Activated CD4-positive, alpha-beta T cell treated with anti-CD3 and anti-CD28 coated beads, Interleukin-2, amount 50 U/mL, for 48 hours (primary cell): ENCODE measurements at regions not wholly inside any gene's neighbourhood (a gene's known extent, or its start where the extent isn't known, plus 50 kb on each side); places are given as distances from the start of the nearest gene placed in this dataset.

ENCODE experiments used
- DNase-seq, 2 experiments: peaks; one replicate each; pipeline ENCODE4 v3.0.0-alpha.2; 2020

- DNase-seq, result no peak
Measured at GRCh38 chr15:38862099-38862498, 297.5 kb upstream of the RASGRP1 start.

DNA sequence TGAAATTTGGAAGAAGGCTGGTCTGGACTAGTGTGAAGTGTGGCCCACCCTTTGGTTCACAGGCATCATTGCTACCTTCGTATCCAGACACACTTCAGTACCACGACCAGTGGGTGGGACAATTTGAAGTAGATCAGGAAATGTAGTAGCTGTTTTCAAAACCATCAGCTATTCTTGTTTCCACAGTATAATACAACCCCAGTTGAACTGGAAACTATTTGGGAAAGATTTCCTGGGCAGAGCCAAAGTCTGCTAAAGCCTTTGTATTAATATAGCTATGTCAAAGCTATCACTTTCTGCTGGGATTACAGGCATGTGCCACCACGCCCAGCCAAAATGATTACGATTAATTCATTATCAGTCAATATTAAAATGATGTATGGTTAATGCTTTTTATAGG lies 298.8 kb upstream of the RASGRP1 start:
- no peak for DNase-seq

- DNase-seq, result no peak
Measured at GRCh38 chr15:38864122-38864521, 299.5 kb upstream of the RASGRP1 start.

- no peak for DNase-seq
Measured at GRCh38 chr15:38864827-38865581, 300.4 kb upstream of the RASGRP1 start.

- DNase-seq, result no peak
Measured at GRCh38 chr15:38867556-38867955, 302.9 kb upstream of the RASGRP1 start.

DNA sequence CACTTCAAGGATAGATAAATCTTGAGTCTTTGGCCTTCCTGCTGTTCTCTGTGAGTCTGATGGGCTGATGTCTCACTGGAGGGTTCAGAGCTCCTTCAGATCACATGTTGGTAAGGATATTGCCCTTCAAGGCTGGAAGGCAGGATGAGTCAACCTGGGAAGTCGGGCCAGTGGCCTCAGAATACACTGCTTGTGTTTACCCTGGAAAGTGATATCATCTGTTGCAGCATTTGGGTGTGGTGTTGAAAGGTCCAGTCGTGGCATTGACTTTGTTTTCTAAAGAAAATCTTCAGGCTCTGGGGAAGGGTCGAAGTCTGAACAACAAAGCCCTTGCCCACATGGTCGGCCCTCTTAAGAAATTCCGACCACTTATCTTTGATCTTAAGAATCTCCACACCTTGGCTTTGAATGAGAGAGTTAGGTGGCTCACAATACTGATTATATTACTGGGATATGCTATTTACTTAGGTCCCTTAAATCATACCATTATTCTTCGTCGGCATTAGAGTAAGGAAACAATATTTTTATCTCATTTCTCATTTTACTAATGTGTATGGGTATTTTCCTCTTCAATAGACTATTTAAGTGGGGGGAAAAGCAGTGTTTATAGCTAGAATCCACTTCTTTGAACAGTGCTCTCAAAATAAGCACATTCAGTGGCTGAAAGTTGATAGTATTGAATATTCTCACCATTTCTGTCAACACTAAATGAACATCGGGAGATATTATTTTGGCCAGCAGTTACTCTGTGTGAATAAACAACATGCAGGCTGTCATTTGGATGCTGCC lies 303.9 kb upstream of the RASGRP1 start:
- no peak for DNase-seq

GRCh38 chr15:38871638-38872037 lies 307.0 kb upstream of the RASGRP1 start:
- DNase-seq, result no peak

GRCh38 chr15:38872732-38873131 lies 308.1 kb upstream of the RASGRP1 start:
- DNase-seq, result no peak

DNA sequence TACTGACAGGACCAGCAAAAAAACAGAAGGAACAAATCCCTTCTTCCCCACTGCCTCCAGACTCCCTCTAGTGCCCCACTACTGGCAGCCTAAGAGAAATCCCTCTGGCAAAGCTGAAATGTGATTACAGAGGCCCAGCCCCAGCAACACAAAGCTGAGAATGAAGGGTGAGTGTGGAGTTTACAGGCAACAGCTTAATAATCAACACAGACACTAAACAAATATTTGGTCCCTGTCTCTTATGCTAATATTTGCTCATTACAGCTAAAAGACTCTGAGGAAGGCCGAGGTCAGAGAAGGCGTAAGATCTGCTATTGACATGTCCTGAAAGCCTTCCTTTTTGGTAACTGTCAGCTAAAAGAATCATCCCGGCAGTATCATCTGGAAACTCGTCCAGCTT lies 308.5 kb upstream of the RASGRP1 start:
- no peak for DNase-seq

DNA sequence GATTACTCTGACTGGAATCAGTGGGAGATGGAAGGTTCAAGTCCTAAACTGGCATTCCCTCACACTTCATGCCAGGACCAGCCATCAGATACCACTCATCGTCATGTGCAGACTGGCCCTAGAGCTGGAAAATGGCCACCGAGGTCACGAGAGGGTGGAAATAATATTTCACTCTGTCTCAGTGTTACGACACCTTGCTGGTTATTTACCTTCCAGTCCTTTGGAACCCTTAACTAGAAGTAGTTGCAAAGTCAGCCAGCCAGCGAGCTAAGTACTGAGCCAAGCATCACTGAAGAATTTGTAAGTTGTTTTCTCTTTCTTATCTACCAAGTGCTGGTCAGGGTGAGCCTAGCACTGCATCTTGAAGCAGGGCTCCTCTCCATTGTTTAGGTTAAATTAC lies 309.9 kb upstream of the RASGRP1 start:
- DNase-seq, result no peak

GRCh38 chr15:38876211-38876610 lies 311.6 kb upstream of the RASGRP1 start:
- DNase-seq, result no peak

- no peak for DNase-seq
Measured at GRCh38 chr15:38876621-38877020, 312.0 kb upstream of the RASGRP1 start.

- DNase-seq, result no peak
Measured at GRCh38 chr15:38877471-38877870, 312.9 kb upstream of the RASGRP1 start.

DNA sequence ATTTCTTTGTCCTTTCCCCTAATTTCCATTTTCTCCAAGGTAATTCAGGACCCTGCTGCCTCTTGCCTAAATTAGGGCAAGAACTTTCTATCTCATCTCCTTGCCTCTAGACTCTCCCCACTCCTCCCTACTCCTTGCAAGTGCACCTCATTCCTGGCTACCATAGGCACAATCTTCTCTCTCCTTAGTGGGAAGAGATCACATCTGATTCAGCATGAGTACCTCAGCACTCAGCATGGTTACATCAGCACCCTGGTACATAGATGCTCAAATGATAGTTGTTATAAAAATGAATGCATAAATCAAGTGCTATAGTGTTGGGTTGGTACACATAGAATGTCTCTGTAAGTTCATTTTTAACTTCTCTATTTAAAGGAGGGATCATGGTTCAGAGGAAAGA lies 313.4 kb upstream of the RASGRP1 start:
- no peak for DNase-seq

GRCh38 chr15:38878926-38879325 lies 314.3 kb upstream of the RASGRP1 start:
- no peak for DNase-seq

DNA sequence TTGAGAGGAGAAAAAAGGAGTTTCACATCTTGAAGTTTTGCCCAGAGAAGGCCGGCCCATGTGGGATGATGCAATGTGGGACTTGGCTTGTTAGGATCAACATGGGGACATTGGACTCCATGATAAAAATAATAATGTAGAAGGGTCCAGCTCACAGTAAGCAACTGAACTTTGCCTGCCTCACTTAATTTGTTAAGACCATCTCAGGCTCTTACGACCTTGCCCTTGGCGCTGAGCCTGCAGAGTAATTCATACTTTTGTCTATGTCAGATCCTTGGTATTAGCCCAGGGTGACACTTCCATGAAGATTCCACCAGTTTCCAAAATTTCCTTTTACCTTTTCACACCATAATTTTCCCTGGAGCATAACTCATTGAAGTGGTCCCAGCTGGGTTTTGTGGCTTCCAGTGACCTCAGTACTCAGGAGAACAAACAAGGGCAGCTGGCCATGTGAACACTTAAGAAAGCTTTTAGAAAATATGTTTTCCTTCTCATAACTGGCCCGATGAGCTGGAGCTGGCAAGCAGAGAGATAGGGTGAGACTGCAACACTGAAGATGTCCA lies 315.4 kb upstream of the RASGRP1 start:
- no peak for DNase-seq

DNA sequence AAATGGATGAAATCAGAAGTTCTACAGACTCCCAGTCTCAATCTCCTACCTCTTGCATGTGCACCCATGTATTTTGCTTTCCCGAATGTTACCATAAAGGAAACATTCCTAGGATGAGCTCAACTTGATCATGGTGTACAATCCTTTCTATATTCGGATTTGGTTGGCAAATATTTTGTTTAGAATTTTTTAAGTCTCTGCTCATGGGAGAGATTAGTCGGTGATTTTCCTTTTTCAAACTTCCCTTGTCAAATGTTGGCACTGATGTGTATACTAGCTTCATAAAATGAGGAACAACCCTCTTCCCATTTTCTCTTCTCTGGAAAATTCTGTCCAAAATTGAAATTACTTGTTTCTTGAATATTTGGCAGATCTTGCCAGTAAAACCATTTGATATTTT lies 317.6 kb upstream of the RASGRP1 start:
- DNase-seq, result no peak

GRCh38 chr15:38883987-38884386 lies 319.4 kb upstream of the RASGRP1 start:
- DNase-seq, result no peak

GRCh38 chr15:38885001-38885400 lies 320.4 kb upstream of the RASGRP1 start:
- no peak for DNase-seq

DNA sequence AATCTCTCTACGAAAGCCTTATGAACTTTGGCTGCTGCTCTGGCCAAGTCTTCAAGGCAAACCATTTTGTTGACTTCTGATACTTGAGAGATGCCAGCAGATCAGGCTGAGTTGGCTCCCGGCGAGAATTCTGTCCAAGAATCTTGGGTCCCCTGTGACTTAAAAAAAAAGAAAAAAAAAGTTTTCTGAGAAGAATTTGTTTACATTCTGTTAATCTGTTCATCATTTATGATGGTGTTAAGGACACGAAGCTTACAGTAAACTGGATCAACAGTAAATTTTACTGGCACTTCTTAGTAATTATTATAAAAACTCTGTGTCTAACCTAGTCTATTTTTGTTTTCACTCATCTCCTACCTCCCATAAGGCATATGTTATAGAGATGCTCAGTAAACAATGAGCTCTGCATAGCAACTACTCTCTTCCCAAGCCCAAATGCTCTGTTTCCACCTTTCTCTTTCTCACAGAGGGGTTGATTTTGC lies 320.9 kb upstream of the RASGRP1 start:
- DNase-seq, result no peak

DNA sequence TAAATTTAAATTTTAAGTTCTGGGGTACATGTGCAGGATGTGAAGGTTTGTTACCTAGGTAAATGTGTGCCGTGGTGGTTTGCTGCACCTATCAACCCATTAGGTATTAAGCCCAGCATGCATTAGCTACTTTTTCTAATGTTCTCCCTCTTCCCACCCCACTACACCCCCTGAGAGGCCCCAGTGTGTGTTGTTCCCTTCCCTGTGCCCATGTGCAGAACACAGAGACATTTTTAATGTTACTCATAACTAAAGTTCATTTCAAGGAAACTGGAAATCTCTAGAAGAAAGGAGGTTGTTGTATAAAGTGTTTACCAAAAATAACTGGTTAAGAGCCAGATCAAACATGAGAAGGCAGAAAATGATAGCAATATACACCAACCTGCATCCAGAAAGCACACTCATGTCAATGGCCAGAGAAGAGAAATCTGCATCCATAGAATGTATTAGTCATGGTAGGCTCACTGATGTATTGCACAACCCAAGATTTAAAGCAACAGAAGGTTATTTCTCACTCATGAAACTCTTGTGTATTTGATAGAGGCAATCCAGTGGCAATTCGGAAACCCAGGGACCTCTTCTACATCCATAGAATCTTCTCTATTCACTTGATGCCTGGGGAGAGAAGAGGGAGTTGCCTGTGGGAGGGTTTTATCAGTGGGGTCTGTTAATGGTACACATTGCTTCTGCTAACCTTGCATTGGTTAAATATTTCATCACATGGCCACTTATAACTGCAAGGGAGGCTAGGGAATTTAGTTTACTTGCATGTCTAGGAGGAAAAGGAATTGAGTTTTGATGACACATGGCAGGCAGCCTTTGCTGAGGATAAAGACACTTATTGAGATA lies 321.9 kb upstream of the RASGRP1 start:
- no peak for DNase-seq

- no peak for DNase-seq
Measured at GRCh38 chr15:38888701-38889221, 324.1 kb upstream of the RASGRP1 start.

- no peak for DNase-seq
Measured at GRCh38 chr15:38890194-38890593, 325.6 kb upstream of the RASGRP1 start.
